Adrenal gland (tissue), 9 donors: ENCODE measurements at regions not wholly inside any gene's neighbourhood (a gene's known extent, or its start where the extent isn't known, plus 50 kb on each side); places are given as distances from the start of the nearest gene placed in this dataset.

Experiments used
- DNase-seq, 7 donors: peaks; one replicate each; pipeline ENCODE4 v3.0.0-alpha.2; 2019 to 2020
- H3K27ac ChIP-seq, 5 donors: fragments of 200-600 bp; sonication (generic) in 4 of 5; 1 replicate in 3 of 5; 2 replicates in 2 of 5; pipeline versions ENCODE4 v1.5.1 to v1.8.0; 2016 to 2020; ENCODE audit warnings: mild to moderate bottlenecking in 1 of 5
- H3K27me3 ChIP-seq: fragments of 200-600 bp; 2 replicates; pipeline ENCODE4 v1.8.0; 2021
- H3K36me3 ChIP-seq, 2 donors: fragments of 200-600 bp; replicated peaks in 1 of 2; 1 replicate in 1 of 2; 2 replicates in 1 of 2; pipeline versions ENCODE4 v1.5.1 to v1.8.0; 2018 to 2022
- H3K4me1 ChIP-seq, 2 donors: fragments of 200-600 bp; replicated peaks in 1 of 2; 1 replicate in 1 of 2; 2 replicates in 1 of 2; pipeline versions ENCODE4 v1.5.1 to v1.8.0; 2018 to 2021
- H3K4me3 ChIP-seq, 4 donors: fragments of 200-600 bp; sonication (generic) in 3 of 4; one replicate each; pipeline ENCODE4 v1.5.1; 2016 to 2018
- H3K9me3 ChIP-seq, 3 donors: fragments of 200-600 bp; sonication (generic) in 1 of 3; replicated peaks in 1 of 3; 1 replicate in 2 of 3; 2 replicates in 1 of 3; pipeline versions ENCODE4 v1.5.1 to v1.8.0; 2016 to 2021
- CTCF ChIP-seq, 6 experiments: fragments of 450-650 bp in 4 of 6; fragments of 200-600 bp in 2 of 6; sonication (generic) in 1 of 6; IDR thresholded peaks; 1 replicate in 5 of 6; 2 replicates in 1 of 6; pipeline versions ENCODE4 v1.5.1 to v1.8.0; 2016 to 2021; ENCODE audit warnings: antibody characterized with exemption in 6 of 6, mild to moderate bottlenecking in 2 of 6, moderate library complexity in 1 of 6
- POLR2A ChIP-seq, 2 donors: fragments of 450-650 bp; IDR thresholded peaks; one replicate each; pipeline ENCODE4 v1.6.1; 2017; ENCODE audit warnings: antibody characterized with exemption in 2 of 2, mild to moderate bottlenecking in 2 of 2, moderate library complexity in 1 of 2
- WGBS, 4 donors: extraction: QIAGEN DNeasy Blood & Tissue Kit in 2 of 4; methylation state at CpG; one replicate each; pipeline versions ENCODE4 v1.1.5 to v1.1.7; 2013 to 2017; 5-methylcytosine and 5-hydroxymethylcytosine counted together
- intact Hi-C, 2 donors: fragments of 100-400 bp; cut with DNase I; formaldehyde crosslinking; loops; one replicate each; pipeline versions ENCODE4 v1.14.1 to v1.15.0; 2022 to 2023
- donor health status: healthy with polysubstance abuse.
- donor health status: Bipolar disorder and iron deficiency.
- donor health status: DM: yes; HTN: yes; CAD: no.
- donor health status: DM: no; HTN: no; CAD: no.
- donor health status: DM: no; HTN: no; CAD: no.

- H3K27me3 ChIP-seq, result no peaks in the 10 kb centered on the region
- no peak for DNase-seq
- no peak for TF ChIP-seq CTCF (IDR thresholded peaks at IDR 0.05)
- no peak for TF ChIP-seq POLR2A (IDR thresholded peaks at IDR 0.05)
- 47 to 57% (median 51%) methylated on average over 1 of the region's 1 CpG for WGBS, 4 donors
- H3K4me1 ChIP-seq, result no peaks in the 10 kb centered on the region
- H3K4me3 ChIP-seq, result no peak overlapping the region
- H3K36me3 ChIP-seq, result no peaks in the 10 kb centered on the region
- H3K27ac ChIP-seq, result no peak overlapping the region
- H3K9me3 ChIP-seq, result no peaks in the 10 kb centered on the region
- intact Hi-C loops, result no loop called here
Observed at GRCh38 chr9:18122171-18122570, 351.8 kb upstream of the ADAMTSL1 start.

GRCh38 chr9:18124760-18125159, 349.2 kb upstream of the ADAMTSL1 start:
- Histone ChIP-seq H3K36me3 (no peaks in the 10 kb centered on the region), H3K9me3 (no peaks in the 10 kb centered on the region), H3K27me3 (no peaks in the 10 kb centered on the region), H3K27ac (no peak overlapping the region), H3K4me3 (no peak overlapping the region), H3K4me1 (no peaks in the 10 kb centered on the region)
- intact Hi-C loops, result no loop called here
- 55 to 82% (median 73%) methylated on average over 1 of the region's 1 CpG for WGBS, 4 donors
- no peak for DNase-seq
- TF ChIP-seq CTCF (IDR thresholded peaks at IDR 0.05), result no peak
- TF ChIP-seq POLR2A (IDR thresholded peaks at IDR 0.05), result no peak

- Histone ChIP-seq H3K36me3 (no peaks in the 10 kb centered on the region), H3K27ac (no peak overlapping the region), H3K9me3 (no peaks in the 10 kb centered on the region), H3K4me3 (no peak overlapping the region), H3K4me1 (no peaks in the 10 kb centered on the region), H3K27me3 (no peaks in the 10 kb centered on the region)
- DNase-seq, result no peak
- TF ChIP-seq POLR2A (IDR thresholded peaks at IDR 0.05) (no peak), CTCF (IDR thresholded peaks at IDR 0.05) (no peak)
- intact Hi-C loops, result no loop called here
- WGBS, 4 donors, result 78 to 87% (median 83%) methylated on average over 4 of the region's 4 CpGs
Observed at GRCh38 chr9:18126831-18127498, 347.0 kb upstream of the ADAMTSL1 start.

- intact Hi-C loops, result no loop called here
- TF ChIP-seq CTCF (IDR thresholded peaks at IDR 0.05) (no peak), POLR2A (IDR thresholded peaks at IDR 0.05) (no peak)
- Histone ChIP-seq H3K27ac (no peak overlapping the region), H3K4me3 (no peak overlapping the region), H3K36me3 (no peaks in the 10 kb centered on the region), H3K9me3 (no peaks in the 10 kb centered on the region), H3K27me3 (no peaks in the 10 kb centered on the region), H3K4me1 (no peaks in the 10 kb centered on the region)
- DNase-seq, result no peak
- 47 to 57% (median 52%) methylated on average over 2 of the region's 2 CpGs for WGBS, 4 donors
Observed at GRCh38 chr9:18127499-18127875, 346.5 kb upstream of the ADAMTSL1 start.
